ENCODE measurements at regions not wholly inside any gene's neighbourhood (a gene's known extent, or its start where the extent isn't known, plus 50 kb on each side); places are given as distances from the start of the nearest gene placed in this dataset.

DNA sequence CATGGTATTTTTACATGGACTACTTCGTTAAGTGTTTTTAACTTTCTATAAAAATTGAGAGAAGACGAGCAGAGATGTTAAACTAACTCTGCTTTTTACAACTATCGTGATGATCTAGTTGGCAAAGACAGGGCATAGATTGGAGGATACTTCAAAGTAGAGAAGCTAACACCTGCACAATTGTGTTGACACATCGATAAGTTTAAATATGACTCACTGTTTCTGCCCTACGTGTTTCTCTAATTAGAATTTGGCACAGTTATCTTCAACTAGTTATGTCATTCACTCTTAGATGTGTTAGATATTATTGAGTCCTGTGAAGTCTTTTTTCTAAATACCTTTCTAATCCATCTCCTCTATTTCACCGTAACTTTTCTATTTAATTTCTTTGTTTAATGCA lies 68.5 kb upstream of the FERD3L start:
- no peak overlapping the region for H2AFZ ChIP-seq (ENCODE audit: insufficient read depth, low read depth, low read length, poor library complexity, severe bottlenecking)
- no peak overlapping the region for H3K27ac ChIP-seq (ENCODE audit: low read depth in 1 of 2, low read length in 2 of 2)
- peaks cover 0 to 11% (median 5%) of the 10 kb centered on the region in 7 donors for H3K9me3 Mint-ChIP-seq
- DNase-seq: no peak
- intact Hi-C loops (cut with micrococcal nuclease): no loop called here
- H3K9ac ChIP-seq (ENCODE audit: insufficient read depth, low read length, poor library complexity, severe bottlenecking): no peak overlapping the region
- H3K4me3 Mint-ChIP-seq: no peak overlapping the region
- no peaks in the 10 kb centered on the region for H3K4me1 ChIP-seq (ENCODE audit: control insufficient read depth in 1 of 2, insufficient read depth in 2 of 2, low read length in 2 of 2)
- no peak overlapping the region for H3K27ac Mint-ChIP-seq
- H3K27me3 Mint-ChIP-seq (ENCODE audit: low read depth in 3 of 3): peaks cover 0 to 2% (median 0%) of the 10 kb centered on the region in 3 donors
- no peaks in the 10 kb centered on the region for H3K4me1 Mint-ChIP-seq
- H3K36me3 ChIP-seq (replicated peaks in 1 of 2; ENCODE audit: control insufficient read depth in 1 of 2, insufficient read depth in 2 of 2, low read length in 2 of 2): no peaks in the 10 kb centered on the region
- H3K4me3 ChIP-seq (replicated peaks in 1 of 3; ENCODE audit: low read depth in 2 of 3, low read length in 3 of 3): no peak overlapping the region
- TF ChIP-seq, protein P1, sequence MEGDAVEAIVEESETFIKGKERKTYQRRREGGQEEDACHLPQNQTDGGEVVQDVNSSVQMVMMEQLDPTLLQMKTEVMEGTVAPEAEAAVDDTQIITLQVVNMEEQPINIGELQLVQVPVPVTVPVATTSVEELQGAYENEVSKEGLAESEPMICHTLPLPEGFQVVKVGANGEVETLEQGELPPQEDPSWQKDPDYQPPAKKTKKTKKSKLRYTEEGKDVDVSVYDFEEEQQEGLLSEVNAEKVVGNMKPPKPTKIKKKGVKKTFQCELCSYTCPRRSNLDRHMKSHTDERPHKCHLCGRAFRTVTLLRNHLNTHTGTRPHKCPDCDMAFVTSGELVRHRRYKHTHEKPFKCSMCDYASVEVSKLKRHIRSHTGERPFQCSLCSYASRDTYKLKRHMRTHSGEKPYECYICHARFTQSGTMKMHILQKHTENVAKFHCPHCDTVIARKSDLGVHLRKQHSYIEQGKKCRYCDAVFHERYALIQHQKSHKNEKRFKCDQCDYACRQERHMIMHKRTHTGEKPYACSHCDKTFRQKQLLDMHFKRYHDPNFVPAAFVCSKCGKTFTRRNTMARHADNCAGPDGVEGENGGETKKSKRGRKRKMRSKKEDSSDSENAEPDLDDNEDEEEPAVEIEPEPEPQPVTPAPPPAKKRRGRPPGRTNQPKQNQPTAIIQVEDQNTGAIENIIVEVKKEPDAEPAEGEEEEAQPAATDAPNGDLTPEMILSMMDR (IDR thresholded peaks at IDR 0.05): no peak
- 100% methylated on average over 1 of the region's 6 CpGs for WGBS (ENCODE audit: insufficient coverage)
- no peak overlapping the region for H3K4me2 ChIP-seq (replicated peaks; ENCODE audit: extremely low read depth, low read length, poor library complexity, severe bottlenecking)
- H3K36me3 Mint-ChIP-seq: no peaks in the 10 kb centered on the region
- no peaks in the 10 kb centered on the region for H3K9me3 ChIP-seq (replicated peaks in 1 of 2; ENCODE audit: control insufficient read depth in 1 of 2, insufficient read depth in 1 of 2, low read length in 2 of 2)
- no peaks in the 10 kb centered on the region for H4K20me1 ChIP-seq (ENCODE audit: insufficient read depth, low read length)
- H3K79me2 ChIP-seq (ENCODE audit: insufficient read depth, low read length): no peaks in the 10 kb centered on the region
- H3K27me3 ChIP-seq (ENCODE audit: control insufficient read depth in 2 of 2, insufficient read depth in 2 of 2, low read length in 2 of 2): no peaks in the 10 kb centered on the region

DNA sequence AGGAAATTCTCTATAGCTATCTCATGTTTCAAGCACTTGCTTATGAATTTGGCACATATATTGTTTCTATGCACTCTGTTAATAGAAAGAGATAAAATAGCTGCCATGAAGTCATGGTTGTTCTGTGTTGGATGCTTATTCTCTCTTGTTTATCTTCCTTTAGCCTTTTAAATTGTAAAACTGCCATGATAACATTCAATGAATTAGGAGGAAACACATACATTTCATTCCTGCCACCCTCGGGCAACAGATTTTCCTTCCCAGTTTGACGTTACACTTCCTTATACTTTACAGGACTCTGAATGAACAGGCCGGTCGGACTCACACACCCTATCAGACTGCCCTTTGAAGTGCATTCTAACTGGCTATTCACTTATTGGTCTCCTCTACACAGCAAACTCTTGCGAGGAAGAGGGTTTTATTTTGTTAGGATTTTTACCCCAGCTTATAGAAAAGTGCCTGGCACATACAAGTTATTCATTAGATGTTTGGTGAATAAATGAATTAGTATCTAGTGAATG lies 65.7 kb upstream of the FERD3L start:
- Histone ChIP-seq H3K9me3 (replicated peaks in 1 of 2; ENCODE audit: control insufficient read depth in 1 of 2, insufficient read depth in 1 of 2, low read length in 2 of 2) (no peaks in the 10 kb centered on the region), H3K27me3 (ENCODE audit: control insufficient read depth in 2 of 2, insufficient read depth in 2 of 2, low read length in 2 of 2) (no peaks in the 10 kb centered on the region), H4K20me1 (ENCODE audit: insufficient read depth, low read length) (no peaks in the 10 kb centered on the region), H3K27ac (ENCODE audit: low read depth in 1 of 2, low read length in 2 of 2) (no peak overlapping the region), H3K4me1 (ENCODE audit: control insufficient read depth in 1 of 2, insufficient read depth in 2 of 2, low read length in 2 of 2) (no peaks in the 10 kb centered on the region), H3K9ac (ENCODE audit: insufficient read depth, low read length, poor library complexity, severe bottlenecking) (no peak overlapping the region), H2AFZ (ENCODE audit: insufficient read depth, low read depth, low read length, poor library complexity, severe bottlenecking) (no peak overlapping the region), H3K4me3 (replicated peaks in 1 of 3; ENCODE audit: low read depth in 2 of 3, low read length in 3 of 3) (no peak overlapping the region), H3K4me2 (replicated peaks; ENCODE audit: extremely low read depth, low read length, poor library complexity, severe bottlenecking) (no peak overlapping the region), H3K79me2 (ENCODE audit: insufficient read depth, low read length) (no peaks in the 10 kb centered on the region), H3K36me3 (replicated peaks in 1 of 2; ENCODE audit: control insufficient read depth in 1 of 2, insufficient read depth in 2 of 2, low read length in 2 of 2) (no peaks in the 10 kb centered on the region)
- TF ChIP-seq, protein P1 (IDR thresholded peaks at IDR 0.05): no peak
- WGBS (ENCODE audit: insufficient coverage): no CpG with 5 or more reads among the region's 5 CpGs
- DNase-seq: no peak
- H3K4me3 Mint-ChIP-seq: no peak overlapping the region
- no peaks in the 10 kb centered on the region for H3K36me3 Mint-ChIP-seq
- peaks cover 0 to 7% (median 5%) of the 10 kb centered on the region in 7 donors for H3K9me3 Mint-ChIP-seq
- H3K4me1 Mint-ChIP-seq: no peaks in the 10 kb centered on the region
- H3K27me3 Mint-ChIP-seq (ENCODE audit: low read depth in 3 of 3): peaks cover 0 to 2% (median 0%) of the 10 kb centered on the region in 3 donors
- intact Hi-C loops (cut with micrococcal nuclease): no loop called here
- no peak overlapping the region for H3K27ac Mint-ChIP-seq

All from CD14-positive monocyte (primary cell).